HEK293 (cell line): ENCODE measurements at regions not wholly inside any gene's neighbourhood (a gene's known extent, or its start where the extent isn't known, plus 50 kb on each side); places are given as distances from the start of the nearest gene placed in this dataset.

ENCODE experiments used
- CTCF ChIA-PET: fragments of 350-600 bp; formaldehyde crosslinking; extraction: SDS; loops from one replicate; lab custom pipeline; 2021; ENCODE audit warnings: antibody characterized with exemption; lab: Yijun Ruan, JAX
- POLR2A ChIA-PET: fragments of 300-600 bp; formaldehyde crosslinking; extraction: SDS; loops from one replicate; lab custom pipeline; 2020; ENCODE audit warnings: antibody characterized with exemption, inconsistent platforms; lab: Yijun Ruan, JAX
- H3K27ac ChIP-seq: fragments of 200-500 bp; sonication (Bioruptor generic); 2 replicates; pipeline ENCODE4 v1.5.1; 2014; ENCODE audit warnings: low read depth, low read length, control low read depth, inconsistent platforms; ENCODE audit errors: extremely low read depth
- H3K36me3 ChIP-seq, 2 experiments: fragments of 200-500 bp in 1 of 2; sonication (Bioruptor generic) in 1 of 2; 1 replicate in 1 of 2; 2 replicates in 1 of 2; pipeline ENCODE4 v1.5.1; 2014 to 2017; ENCODE audit warnings: inconsistent platforms in 2 of 2, low read length in 2 of 2; ENCODE audit not compliant: control insufficient read depth in 2 of 2, insufficient read depth in 1 of 2
- H3K4me1 ChIP-seq: fragments of 200-500 bp; sonication (Bioruptor generic); 2 replicates; pipeline ENCODE4 v1.5.1; 2014; ENCODE audit warnings: mild to moderate bottlenecking, low read length, inconsistent platforms; ENCODE audit not compliant: control insufficient read depth, insufficient read depth
- H3K4me3 ChIP-seq: 2 replicates; pipeline ENCODE4 v1.5.1; 2011; ENCODE audit warnings: low read depth, mild to moderate bottlenecking, control low read depth, low read length, moderate library complexity
- H3K9me3 ChIP-seq: fragments of 200-500 bp; sonication (Bioruptor generic); 2 replicates; pipeline ENCODE4 v1.5.1; 2014; ENCODE audit warnings: low read depth, low read length, inconsistent platforms; ENCODE audit not compliant: control insufficient read depth, insufficient read depth
- CTCF ChIP-seq: fragments of 450-650 bp; formaldehyde crosslinking; IDR thresholded peaks from 2 replicates; pipeline ENCODE4 v1.5.1; 2016; ENCODE audit warnings: missing biosample characterization, missing genetic modification characterization
- KLF1 ChIP-seq: fragments of 450-650 bp; formaldehyde crosslinking; IDR thresholded peaks from 2 replicates; pipeline ENCODE4 v1.5.1; 2016; ENCODE audit warnings: missing biosample characterization, missing genetic modification characterization
- MYNN ChIP-seq: fragments of 450-650 bp; formaldehyde crosslinking; IDR thresholded peaks from 2 replicates; pipeline ENCODE4 v1.5.1; 2016; ENCODE audit warnings: missing biosample characterization, missing genetic modification characterization, borderline replicate concordance
- REPIN1 ChIP-seq: fragments of 450-650 bp; formaldehyde crosslinking; IDR thresholded peaks from 2 replicates; pipeline ENCODE4 v1.5.1; 2017; ENCODE audit warnings: missing biosample characterization, missing genetic modification characterization, low read depth
- ZBTB10 ChIP-seq: fragments of 450-650 bp; formaldehyde crosslinking; IDR thresholded peaks from 2 replicates; pipeline ENCODE4 v1.5.1; 2016; ENCODE audit warnings: missing biosample characterization, missing genetic modification characterization
- ZNF121 ChIP-seq: fragments of 450-650 bp; formaldehyde crosslinking; IDR thresholded peaks from 2 replicates; pipeline ENCODE4 v1.5.1; 2016; ENCODE audit warnings: missing biosample characterization, missing genetic modification characterization
- ZNF169 ChIP-seq: fragments of 450-650 bp; formaldehyde crosslinking; IDR thresholded peaks from 2 replicates; pipeline ENCODE4 v1.5.1; 2016; ENCODE audit warnings: missing biosample characterization, missing genetic modification characterization
- ZNF175 ChIP-seq: fragments of 450-650 bp; formaldehyde crosslinking; IDR thresholded peaks from 2 replicates; pipeline ENCODE4 v1.5.1; 2016; ENCODE audit warnings: missing biosample characterization, missing genetic modification characterization
- ZNF202 ChIP-seq: fragments of 450-650 bp; formaldehyde crosslinking; IDR thresholded peaks from 2 replicates; pipeline ENCODE4 v1.5.1; 2016; ENCODE audit warnings: missing biosample characterization, missing genetic modification characterization, borderline replicate concordance
- ZNF211 ChIP-seq: fragments of 450-650 bp; formaldehyde crosslinking; IDR thresholded peaks from 2 replicates; pipeline ENCODE4 v1.5.1; 2016; ENCODE audit warnings: low read depth, missing biosample characterization, missing genetic modification characterization
- ZNF280D ChIP-seq: fragments of 450-650 bp; formaldehyde crosslinking; IDR thresholded peaks from 2 replicates; pipeline ENCODE4 v1.5.1; 2016; ENCODE audit warnings: missing biosample characterization, missing genetic modification characterization
- ZNF366 ChIP-seq: fragments of 450-650 bp; formaldehyde crosslinking; conservative IDR thresholded peaks from 2 replicates; pipeline ENCODE4 v1.5.1; 2016; ENCODE audit warnings: missing biosample characterization, missing genetic modification characterization
- ZNF488 ChIP-seq: fragments of 450-650 bp; formaldehyde crosslinking; IDR thresholded peaks from 2 replicates; pipeline ENCODE4 v1.5.1; 2016; ENCODE audit warnings: missing biosample characterization, missing genetic modification characterization
- ZNF518A ChIP-seq: fragments of 450-650 bp; formaldehyde crosslinking; conservative IDR thresholded peaks from 2 replicates; pipeline ENCODE4 v1.5.1; 2016; ENCODE audit warnings: low read depth, missing biosample characterization, missing genetic modification characterization
- ZNF571 ChIP-seq: fragments of 450-650 bp; formaldehyde crosslinking; IDR thresholded peaks from 2 replicates; pipeline ENCODE4 v1.5.0; 2017; ENCODE audit warnings: missing biosample characterization, missing genetic modification characterization
- ZNF624 ChIP-seq: fragments of 450-650 bp; formaldehyde crosslinking; IDR thresholded peaks from 2 replicates; pipeline ENCODE4 v1.5.1; 2017; ENCODE audit warnings: missing biosample characterization, missing genetic modification characterization
- ZNF626 ChIP-seq: fragments of 450-650 bp; sonication (Bioruptor Pico); formaldehyde crosslinking; IDR thresholded peaks from 2 replicates; pipeline ENCODE4 v1.5.1; 2018; ENCODE audit warnings: missing biosample characterization, missing genetic modification characterization, inconsistent platforms
- ZNF658 ChIP-seq: fragments of 450-650 bp; formaldehyde crosslinking; IDR thresholded peaks from 2 replicates; pipeline ENCODE4; 2016; ENCODE audit warnings: missing biosample characterization, missing genetic modification characterization

GRCh38 chr2:58401936-58402335 lies 160.8 kb upstream of the FANCL start:
- Histone ChIP-seq H3K36me3 (no peaks in the 10 kb centered on the region), H3K4me3 (no peak overlapping the region), H3K27ac (no peak overlapping the region)
- ChIA-PET CTCF (no interaction called here), POLR2A (no interaction called here)
- no peak for TF ChIP-seq KLF1
- TF ChIP-seq ZNF488 (tag by site-specific recombination) = no peak
- TF ChIP-seq ZNF658 (tag by site-specific recombination) = no peak
- TF ChIP-seq CTCF (tag by site-specific recombination) = no peak
- no peak for TF ChIP-seq REPIN1
- no peak for TF ChIP-seq ZNF571 (tag by site-specific recombination)
- TF ChIP-seq ZNF280D (tag by site-specific recombination) = no peak
- no peak for TF ChIP-seq ZNF169 (tag by site-specific recombination)
- no peak for TF ChIP-seq ZNF624
- TF ChIP-seq ZNF121 (tag by site-specific recombination) = no peak
- no peak for TF ChIP-seq ZNF175 (tag by site-specific recombination)
- no peak for TF ChIP-seq ZNF366 (tag by site-specific recombination)
- no peak for TF ChIP-seq MYNN
- TF ChIP-seq ZNF211 (tag by site-specific recombination) = no peak
- no peak for TF ChIP-seq ZNF518A
- no peak for TF ChIP-seq ZNF626 (tag by site-specific recombination)
- no peak for TF ChIP-seq ZBTB10 (tag by site-specific recombination)
- no peak for TF ChIP-seq ZNF202
- TF ChIP-seq, all 188 proteins: peak for 0
- Histone ChIP-seq H3K4me1 (no peaks in the 10 kb centered on the region), H3K9me3 (no peaks in the 10 kb centered on the region)
